ENCODE measurements at regions not wholly inside any gene's neighbourhood (a gene's known extent, or its start where the extent isn't known, plus 50 kb on each side); places are given as distances from the start of the nearest gene placed in this dataset.

GRCh38 chr9:88077071-88077617 is 61.1 kb downstream of the SPATA31C2 start:
- DNase-seq, result no peak

GRCh38 chr9:88076286-88077070 is 61.8 kb downstream of the SPATA31C2 start:
- peak; percentile 93 for DNase-seq

- DNase-seq, result no peak
Observed at GRCh38 chr9:88075966-88076285, 62.3 kb downstream of the SPATA31C2 start.

GRCh38 chr9:88075506-88075905 is 62.8 kb downstream of the SPATA31C2 start:
- no peak for DNase-seq

GRCh38 chr9:88074931-88075330 is 63.3 kb downstream of the SPATA31C2 start:
- no peak for DNase-seq

- DNase-seq, result no peak
Observed at GRCh38 chr9:88072831-88073375, 65.4 kb downstream of the SPATA31C2 start.

GRCh38 chr9:88071331-88071730 is 66.9 kb downstream of the SPATA31C2 start:
- DNase-seq, result no peak

GRCh38 chr9:88065619-88066018 is 72.7 kb downstream of the SPATA31C2 start:
- no peak for DNase-seq

- DNase-seq, result no peak
Observed at GRCh38 chr9:88064554-88064953, 73.7 kb downstream of the SPATA31C2 start.

GRCh38 chr9:88060746-88061145 is 77.5 kb downstream of the SPATA31C2 start:
- no peak for DNase-seq

GRCh38 chr9:88059469-88059868 is 78.8 kb downstream of the SPATA31C2 start:
- DNase-seq, result no peak

GRCh38 chr9:88056876-88057275 is 81.4 kb downstream of the SPATA31C2 start:
- DNase-seq, result no peak

- no peak for DNase-seq
Observed at GRCh38 chr9:88053856-88054501, 79.6 kb upstream of the CDK20 start.

GRCh38 chr9:88052321-88052965 is 78.1 kb upstream of the CDK20 start:
- no peak for DNase-seq

GRCh38 chr9:88051138-88051537 is 76.8 kb upstream of the CDK20 start:
- DNase-seq, result no peak

- DNase-seq, result no peak
Observed at GRCh38 chr9:88049677-88050307, 75.5 kb upstream of the CDK20 start.

- DNase-seq, result no peak
Observed at GRCh38 chr9:88046542-88046941, 72.2 kb upstream of the CDK20 start.

- no peak for DNase-seq
Observed at GRCh38 chr9:88045686-88046085, 71.4 kb upstream of the CDK20 start.

- DNase-seq, result no peak
Observed at GRCh38 chr9:88044200-88044599, 69.9 kb upstream of the CDK20 start.

- DNase-seq, result no peak
Observed at GRCh38 chr9:88043647-88044046, 69.3 kb upstream of the CDK20 start.

GRCh38 chr9:88041447-88041846 is 67.1 kb upstream of the CDK20 start:
- no peak for DNase-seq

GRCh38 chr9:88037285-88037845 is 63.0 kb upstream of the CDK20 start:
- no peak for DNase-seq

- DNase-seq, result no peak
Observed at GRCh38 chr9:88034964-88035363, 60.6 kb upstream of the CDK20 start.

Data from RPMI8226 (cell line).